ENCODE measurements at regions not wholly inside any gene's neighbourhood (a gene's known extent, or its start where the extent isn't known, plus 50 kb on each side); places are given as distances from the start of the nearest gene placed in this dataset.

DNA sequence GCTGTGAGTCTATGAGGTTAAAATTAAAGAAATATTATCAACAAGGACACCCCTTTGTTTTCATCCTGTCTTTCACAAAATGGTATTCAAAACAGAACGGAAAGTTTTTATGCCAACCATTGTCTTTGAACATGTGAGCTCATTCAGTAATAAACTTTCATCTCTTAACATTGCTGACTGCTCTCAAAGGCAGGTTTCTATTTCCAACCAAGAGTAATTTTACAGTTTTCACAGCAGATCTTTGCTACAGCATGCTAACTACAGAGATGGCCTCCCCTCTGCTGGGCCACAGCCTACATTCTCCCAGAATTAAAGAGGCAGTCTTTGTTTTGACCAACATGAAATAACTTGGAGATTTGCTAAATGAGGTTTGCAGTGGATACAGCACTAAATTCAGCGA lies 101.5 kb downstream of the DMRT2 start:
- TF ChIP-seq, protein P1, sequence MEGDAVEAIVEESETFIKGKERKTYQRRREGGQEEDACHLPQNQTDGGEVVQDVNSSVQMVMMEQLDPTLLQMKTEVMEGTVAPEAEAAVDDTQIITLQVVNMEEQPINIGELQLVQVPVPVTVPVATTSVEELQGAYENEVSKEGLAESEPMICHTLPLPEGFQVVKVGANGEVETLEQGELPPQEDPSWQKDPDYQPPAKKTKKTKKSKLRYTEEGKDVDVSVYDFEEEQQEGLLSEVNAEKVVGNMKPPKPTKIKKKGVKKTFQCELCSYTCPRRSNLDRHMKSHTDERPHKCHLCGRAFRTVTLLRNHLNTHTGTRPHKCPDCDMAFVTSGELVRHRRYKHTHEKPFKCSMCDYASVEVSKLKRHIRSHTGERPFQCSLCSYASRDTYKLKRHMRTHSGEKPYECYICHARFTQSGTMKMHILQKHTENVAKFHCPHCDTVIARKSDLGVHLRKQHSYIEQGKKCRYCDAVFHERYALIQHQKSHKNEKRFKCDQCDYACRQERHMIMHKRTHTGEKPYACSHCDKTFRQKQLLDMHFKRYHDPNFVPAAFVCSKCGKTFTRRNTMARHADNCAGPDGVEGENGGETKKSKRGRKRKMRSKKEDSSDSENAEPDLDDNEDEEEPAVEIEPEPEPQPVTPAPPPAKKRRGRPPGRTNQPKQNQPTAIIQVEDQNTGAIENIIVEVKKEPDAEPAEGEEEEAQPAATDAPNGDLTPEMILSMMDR (IDR thresholded peaks at IDR 0.05) = no peak
- no peak for TF ChIP-seq EP300 (IDR thresholded peaks at IDR 0.05)
